H1 (cell line): ENCODE measurements at regions not wholly inside any gene's neighbourhood (a gene's known extent, or its start where the extent isn't known, plus 50 kb on each side); places are given as distances from the start of the nearest gene placed in this dataset.

Experiments
- CTBP2 ChIP-seq: IDR thresholded peaks from 2 replicates; pipeline ENCODE4 v1.7.0; 2011; ENCODE audit warnings: borderline replicate concordance, mild to moderate bottlenecking, moderate library complexity, mixed read lengths, low read length; ENCODE audit not compliant: insufficient read depth, insufficient read length

DNA sequence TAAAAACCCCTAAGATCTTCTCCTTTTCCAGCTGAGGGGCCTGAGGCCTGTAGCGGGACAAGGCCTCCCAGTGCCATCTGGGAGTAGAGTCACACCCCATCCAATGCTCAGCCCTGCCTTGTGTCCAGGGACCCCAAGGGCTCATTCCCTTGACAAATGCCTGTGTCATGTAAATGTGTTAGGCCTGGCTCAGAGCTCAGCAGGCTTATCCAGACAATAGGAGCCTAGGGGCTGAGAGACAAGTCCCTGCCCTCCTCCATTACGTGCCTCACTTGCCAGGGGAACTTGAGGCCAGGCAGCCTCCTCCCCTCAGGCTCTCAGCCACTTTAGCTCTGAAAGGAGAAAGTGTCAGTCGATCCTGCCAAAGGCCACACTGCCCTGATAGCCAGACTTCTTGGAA is 166.8 kb upstream of the MAMLD1 start (continued):
- no peak for TF ChIP-seq CTBP2
- TF ChIP-seq, all 59 proteins: peak for 0
